GM21786 (cell line): ENCODE measurements at regions not wholly inside any gene's neighbourhood (a gene's known extent, or its start where the extent isn't known, plus 50 kb on each side); places are given as distances from the start of the nearest gene placed in this dataset.
"Not testable (repeated sequence)": the region's sequence is repeated elsewhere in the genome, so short reads cannot be mapped to it uniquely, and the experiment has no call there.

Experiments
- ATAC-seq: cut with Tn5 transposase; IDR thresholded peaks from one replicate; pipeline ENCODE4 v1.9.1; 2021; ENCODE audit not compliant: unreplicated experiment

GRCh38 chr10:9230625-9231024, 1176.1 kb downstream of the GATA3 start:
- ATAC-seq: no peak

- no peak for ATAC-seq
Measured at GRCh38 chr10:9234191-9234590, 1179.7 kb downstream of the GATA3 start.

GRCh38 chr10:9238041-9238440, 1183.6 kb downstream of the GATA3 start:
- no peak for ATAC-seq

GRCh38 chr10:9239298-9239697, 1184.8 kb downstream of the GATA3 start:
- no peak for ATAC-seq

- ATAC-seq: no peak
Measured at GRCh38 chr10:9243941-9244411, 1189.5 kb downstream of the GATA3 start.

DNA sequence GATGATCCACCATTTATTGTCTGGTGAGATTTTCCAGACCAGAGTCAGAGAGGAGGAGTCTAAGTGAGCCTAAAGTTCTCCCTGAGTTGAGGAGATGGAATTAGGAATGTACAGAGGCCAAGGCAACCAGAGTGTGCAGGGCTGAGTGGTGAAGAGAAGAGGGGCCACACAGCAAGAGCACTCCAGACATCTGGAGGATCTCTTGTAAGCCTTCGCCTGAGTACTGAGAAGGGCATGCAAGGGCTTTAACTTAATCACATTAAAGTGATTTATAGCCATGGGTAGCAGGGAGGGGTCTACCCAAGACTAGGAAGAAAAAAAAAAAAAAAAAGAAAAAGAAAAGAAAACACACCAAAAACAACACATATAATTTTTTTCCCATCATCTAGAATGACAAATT, 1190.4 kb downstream of the GATA3 start:
- ATAC-seq: no peak

GRCh38 chr10:9253121-9253520, 1198.6 kb downstream of the GATA3 start:
- no peak for ATAC-seq

- ATAC-seq: no peak
Measured at GRCh38 chr10:9254353-9254752, 1199.9 kb downstream of the GATA3 start.

DNA sequence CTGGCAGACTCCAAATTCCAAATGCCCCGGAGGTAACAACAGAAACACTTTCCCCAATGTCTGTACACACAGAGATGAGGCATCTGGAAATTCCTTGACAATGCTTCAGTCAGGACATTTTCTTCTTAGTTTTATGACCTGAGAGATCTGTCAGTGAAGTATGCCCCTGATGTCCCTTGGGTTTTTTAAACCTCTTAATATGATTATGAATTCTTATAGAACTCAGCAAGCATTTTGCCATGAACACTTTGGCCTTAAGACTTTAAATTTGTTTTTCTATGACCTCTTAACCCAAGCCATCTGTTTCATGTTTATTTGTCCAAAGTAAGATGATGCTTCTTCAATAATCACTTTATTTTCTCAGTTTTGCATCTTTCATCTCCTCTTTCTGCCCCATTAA, 1206.2 kb downstream of the GATA3 start:
- no peak for ATAC-seq

DNA sequence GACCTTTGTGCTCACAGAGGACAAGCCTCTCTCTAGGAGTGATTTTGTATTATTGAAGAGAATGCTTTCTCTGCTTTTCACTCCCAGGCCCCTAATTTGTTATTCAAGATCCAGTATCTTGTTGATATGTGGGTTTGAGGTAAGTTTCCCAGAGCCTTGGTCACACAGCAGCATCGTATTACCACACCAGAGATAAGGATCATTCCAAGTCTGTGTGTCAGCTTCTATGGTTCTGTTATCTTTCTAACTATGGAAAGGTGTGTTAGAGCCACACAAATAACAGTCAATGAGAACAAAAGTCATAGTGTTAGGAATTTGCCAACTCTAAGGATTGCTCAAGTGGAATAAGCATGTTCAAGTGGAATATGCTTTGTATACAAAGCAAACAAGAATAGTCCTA, 1208.3 kb downstream of the GATA3 start:
- no peak for ATAC-seq

DNA sequence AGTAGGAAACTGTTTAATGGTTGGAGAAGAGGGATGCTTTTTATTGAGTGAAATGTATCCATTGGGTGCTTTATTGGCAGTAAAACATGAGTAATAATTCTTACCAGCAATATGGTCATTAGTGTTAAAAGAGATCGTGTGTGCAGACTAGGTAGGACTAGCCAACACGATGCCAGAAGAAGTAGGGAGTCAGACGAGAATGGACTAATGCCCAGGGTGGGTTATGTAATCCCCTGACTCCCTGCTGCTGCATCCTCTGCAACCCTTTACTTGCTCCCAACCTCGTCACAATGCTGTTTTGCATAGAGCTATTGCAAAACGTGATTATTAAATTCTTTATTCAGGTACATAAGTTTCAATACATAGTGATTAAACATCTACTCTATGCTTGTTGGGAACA, 1213.7 kb downstream of the GATA3 start:
- ATAC-seq: no peak

DNA sequence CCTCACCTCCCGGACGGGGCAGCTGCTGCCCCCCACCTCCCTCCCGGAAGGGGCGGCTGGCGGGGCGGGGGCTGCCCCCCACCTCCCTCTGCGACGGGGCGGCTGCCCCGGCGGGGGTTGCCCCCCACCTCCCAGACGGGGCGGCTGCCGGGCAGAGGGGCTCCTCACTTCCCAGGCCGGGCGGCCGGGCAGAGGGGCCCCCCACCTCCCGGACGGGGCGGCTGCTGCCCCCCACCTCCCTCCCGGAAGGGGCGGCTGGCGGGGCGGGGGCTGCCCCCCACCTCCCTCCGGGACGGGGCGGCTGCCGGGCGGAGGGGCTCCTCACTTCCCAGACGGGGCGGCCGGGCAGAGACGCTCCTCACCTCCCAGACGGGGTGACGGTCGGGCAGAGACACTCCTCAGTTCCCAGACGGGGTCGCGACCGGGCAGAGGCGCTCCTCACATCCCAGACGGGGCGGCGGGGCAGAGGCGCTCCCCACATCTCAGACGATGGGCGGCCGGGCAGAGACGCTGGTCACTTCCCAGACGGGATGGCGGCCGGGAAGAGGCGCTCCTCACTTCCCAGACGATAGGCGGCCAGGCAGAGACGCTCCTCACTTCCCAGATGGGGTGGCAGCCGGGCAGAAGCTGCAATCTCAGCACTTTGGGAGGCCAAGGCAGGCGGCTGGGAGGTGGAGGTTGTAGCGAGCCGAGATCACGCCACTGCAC, 1218.8 kb downstream of the GATA3 start:
- not testable (repeated sequence) for ATAC-seq

GRCh38 chr10:9274206-9274755, 1219.8 kb downstream of the GATA3 start:
- ATAC-seq: no peak

- no peak for ATAC-seq
Measured at GRCh38 chr10:9275861-9276260, 1221.4 kb downstream of the GATA3 start.

GRCh38 chr10:9285690-9286089, 1231.2 kb downstream of the GATA3 start:
- ATAC-seq: no peak

DNA sequence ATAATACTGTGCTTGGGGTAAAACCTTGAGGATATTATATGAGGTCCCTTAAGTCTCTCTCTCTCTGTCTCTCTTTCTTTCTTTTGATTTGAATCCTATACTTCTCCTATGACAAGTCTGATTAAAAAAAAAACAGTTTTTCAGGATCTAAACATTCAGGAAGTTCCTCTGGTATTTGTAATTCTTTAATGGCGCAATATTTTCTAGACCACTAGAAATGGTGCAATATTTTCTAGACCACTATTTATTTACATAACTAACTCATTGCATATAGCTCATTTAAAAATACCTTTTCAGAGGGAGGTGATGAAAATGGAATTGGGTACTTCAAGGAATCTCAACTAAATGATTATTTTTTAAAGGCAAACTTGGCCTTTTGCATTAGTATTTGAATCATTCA, 1235.3 kb downstream of the GATA3 start:
- ATAC-seq: no peak

GRCh38 chr10:9291081-9291480, 1236.6 kb downstream of the GATA3 start:
- no peak for ATAC-seq

DNA sequence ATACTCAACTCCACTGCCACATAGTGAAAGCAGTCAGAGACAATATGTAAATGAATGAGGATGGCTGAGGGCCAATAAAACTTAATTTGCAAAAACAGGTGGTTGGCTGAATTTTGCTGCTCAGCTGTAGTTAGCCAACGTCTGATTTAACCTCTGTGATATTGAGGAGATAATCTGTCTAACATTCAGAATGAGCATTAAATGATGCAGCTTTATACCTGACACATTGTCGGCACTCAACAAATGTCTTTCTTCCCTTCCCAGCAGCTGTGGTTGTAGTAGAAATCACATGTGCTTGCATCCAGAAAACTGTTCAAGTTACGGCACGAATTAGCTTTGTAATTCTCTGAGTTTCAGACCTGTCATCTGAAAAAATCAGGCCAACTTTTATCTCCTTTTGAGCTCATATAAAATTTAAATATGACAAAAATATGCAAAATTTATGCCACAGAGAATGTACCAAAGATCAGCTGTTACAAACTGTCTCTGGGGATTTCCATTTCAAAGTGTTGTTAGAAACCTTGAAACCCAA, 1239.7 kb downstream of the GATA3 start:
- ATAC-seq: no peak

DNA sequence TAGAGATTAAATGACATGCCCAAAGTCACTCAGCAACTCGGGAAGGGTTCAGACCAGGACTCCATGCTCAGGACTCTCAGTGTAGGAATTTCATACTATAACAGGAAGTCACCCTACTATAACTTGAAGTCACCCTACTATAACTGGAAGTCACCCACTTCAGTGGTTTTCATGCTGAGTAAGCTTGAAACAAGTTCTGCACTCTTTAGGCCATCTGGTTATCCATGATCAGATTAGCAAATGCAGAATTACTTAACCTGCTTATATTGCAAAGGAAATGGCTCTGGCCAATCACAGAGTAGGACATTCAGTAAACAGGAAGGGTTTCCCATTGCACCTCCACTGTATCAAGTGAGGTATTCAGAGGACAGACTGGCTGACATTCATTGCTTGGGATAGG, 1240.4 kb downstream of the GATA3 start:
- peak; percentile 82 for ATAC-seq

GRCh38 chr10:9296190-9296589, 1241.7 kb downstream of the GATA3 start:
- no peak for ATAC-seq

GRCh38 chr10:9297580-9297979, 1243.1 kb downstream of the GATA3 start:
- no peak for ATAC-seq

DNA sequence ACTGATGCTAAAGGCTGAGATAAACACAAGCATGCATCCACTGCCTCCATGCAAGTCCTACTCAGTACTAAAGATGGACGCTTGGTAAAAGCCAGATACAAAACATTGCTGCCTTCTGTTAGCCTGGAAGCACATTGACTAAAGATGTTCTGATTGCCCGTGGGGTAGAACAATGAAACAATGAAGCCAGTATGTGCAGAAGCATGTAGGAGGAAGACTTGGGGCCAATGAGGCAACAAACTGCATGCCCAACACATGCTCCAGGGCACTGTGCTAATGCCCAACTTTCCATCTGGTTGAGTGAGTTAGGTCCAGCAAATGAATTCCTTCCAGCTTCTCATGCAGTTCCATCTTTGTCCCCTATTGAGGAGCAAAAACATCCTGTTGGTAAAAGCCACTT, 1245.5 kb downstream of the GATA3 start:
- no peak for ATAC-seq

DNA sequence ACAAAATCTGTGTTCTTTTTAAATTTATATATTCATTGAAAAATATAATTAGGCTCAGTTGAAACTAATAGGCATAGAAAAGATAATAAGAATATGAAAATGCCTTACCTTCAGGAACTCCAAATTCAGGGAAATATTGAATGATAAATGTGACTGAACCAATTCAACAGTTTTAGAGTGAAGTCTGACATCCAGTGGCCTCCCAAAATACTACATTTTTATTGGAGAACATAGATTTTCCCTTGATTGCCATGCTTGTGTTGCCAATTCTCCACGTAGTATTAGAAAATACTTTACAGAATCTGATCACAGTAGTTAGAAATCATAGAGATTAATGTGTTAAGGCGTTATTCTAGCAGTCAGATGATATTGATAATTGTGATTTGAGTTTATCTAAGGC, 1246.7 kb downstream of the GATA3 start:
- no peak for ATAC-seq
